AG04450 (cell line): ENCODE measurements at regions not wholly inside any gene's neighbourhood (a gene's known extent, or its start where the extent isn't known, plus 50 kb on each side); places are given as distances from the start of the nearest gene placed in this dataset.

Source experiments
- CTCF ChIA-PET: fragments of 300-600, 350-600 bp; formaldehyde crosslinking; extraction: SDS; loops from one replicate; lab custom pipeline; 2022; ENCODE audit warnings: antibody characterized with exemption, inconsistent platforms; lab: Charles Lee
- POLR2A ChIA-PET: fragments of 350-600 bp; formaldehyde crosslinking; extraction: SDS; loops from one replicate; lab custom pipeline; 2021; ENCODE audit warnings: antibody characterized with exemption, inconsistent platforms; lab: Yijun Ruan, JAX
- DNase-seq: peaks from one replicate; pipeline ENCODE4 v3.0.0-alpha.2; 2011; ENCODE audit warnings: low read depth, low spot score
- H3K27ac ChIP-seq: one replicate; pipeline ENCODE4 v1.5.1; 2012; ENCODE audit warnings: low read depth, low read length, control low read depth
- H3K27me3 ChIP-seq: one replicate; pipeline ENCODE4 v1.6.0; 2012; ENCODE audit warnings: low read length; ENCODE audit not compliant: control insufficient read depth, insufficient read depth
- H3K4me3 ChIP-seq: 2 replicates; pipeline ENCODE4 v1.5.1; 2011; ENCODE audit warnings: mild to moderate bottlenecking, low read depth, low read length, control low read depth
- H3K9me3 ChIP-seq: 2 replicates; pipeline ENCODE4 v1.5.1; 2012; ENCODE audit warnings: low read length; ENCODE audit not compliant: control insufficient read depth, insufficient read depth
- TF ChIP-seq, protein P1 (sequence below): IDR thresholded peaks from 2 replicates; pipeline ENCODE4 v1.5.1; 2011; ENCODE audit warnings: low read depth, low read length, control low read depth, inconsistent platforms

DNA sequence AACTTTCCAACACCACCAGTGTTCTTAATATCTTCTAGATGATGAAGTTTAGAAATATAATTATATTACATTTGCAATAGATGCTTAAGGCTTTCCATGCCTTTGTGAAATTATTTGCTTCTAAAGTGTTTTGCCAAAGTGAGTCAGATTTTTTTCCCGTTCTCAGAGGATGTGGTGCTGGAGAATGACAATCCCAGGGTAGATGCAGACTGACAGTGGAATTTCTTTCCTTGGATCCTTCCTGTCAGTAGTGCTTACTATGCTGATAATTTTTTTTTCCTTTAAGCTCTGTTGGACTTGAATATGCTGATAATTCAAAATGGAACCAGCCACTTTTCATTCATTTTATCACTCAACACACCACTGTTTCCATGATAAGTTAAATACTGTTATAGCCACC is 59.9 kb upstream of the SOX4 start:
- H3K4me3 ChIP-seq = no peak overlapping the region
- H3K27ac ChIP-seq = no peak overlapping the region
- DNase-seq = no peak
- no peaks in the 10 kb centered on the region for H3K9me3 ChIP-seq
- ChIA-PET POLR2A (no interaction called here), CTCF (no interaction called here)
- H3K27me3 ChIP-seq = no peaks in the 10 kb centered on the region
- TF ChIP-seq, protein P1, sequence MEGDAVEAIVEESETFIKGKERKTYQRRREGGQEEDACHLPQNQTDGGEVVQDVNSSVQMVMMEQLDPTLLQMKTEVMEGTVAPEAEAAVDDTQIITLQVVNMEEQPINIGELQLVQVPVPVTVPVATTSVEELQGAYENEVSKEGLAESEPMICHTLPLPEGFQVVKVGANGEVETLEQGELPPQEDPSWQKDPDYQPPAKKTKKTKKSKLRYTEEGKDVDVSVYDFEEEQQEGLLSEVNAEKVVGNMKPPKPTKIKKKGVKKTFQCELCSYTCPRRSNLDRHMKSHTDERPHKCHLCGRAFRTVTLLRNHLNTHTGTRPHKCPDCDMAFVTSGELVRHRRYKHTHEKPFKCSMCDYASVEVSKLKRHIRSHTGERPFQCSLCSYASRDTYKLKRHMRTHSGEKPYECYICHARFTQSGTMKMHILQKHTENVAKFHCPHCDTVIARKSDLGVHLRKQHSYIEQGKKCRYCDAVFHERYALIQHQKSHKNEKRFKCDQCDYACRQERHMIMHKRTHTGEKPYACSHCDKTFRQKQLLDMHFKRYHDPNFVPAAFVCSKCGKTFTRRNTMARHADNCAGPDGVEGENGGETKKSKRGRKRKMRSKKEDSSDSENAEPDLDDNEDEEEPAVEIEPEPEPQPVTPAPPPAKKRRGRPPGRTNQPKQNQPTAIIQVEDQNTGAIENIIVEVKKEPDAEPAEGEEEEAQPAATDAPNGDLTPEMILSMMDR = no peak

DNA sequence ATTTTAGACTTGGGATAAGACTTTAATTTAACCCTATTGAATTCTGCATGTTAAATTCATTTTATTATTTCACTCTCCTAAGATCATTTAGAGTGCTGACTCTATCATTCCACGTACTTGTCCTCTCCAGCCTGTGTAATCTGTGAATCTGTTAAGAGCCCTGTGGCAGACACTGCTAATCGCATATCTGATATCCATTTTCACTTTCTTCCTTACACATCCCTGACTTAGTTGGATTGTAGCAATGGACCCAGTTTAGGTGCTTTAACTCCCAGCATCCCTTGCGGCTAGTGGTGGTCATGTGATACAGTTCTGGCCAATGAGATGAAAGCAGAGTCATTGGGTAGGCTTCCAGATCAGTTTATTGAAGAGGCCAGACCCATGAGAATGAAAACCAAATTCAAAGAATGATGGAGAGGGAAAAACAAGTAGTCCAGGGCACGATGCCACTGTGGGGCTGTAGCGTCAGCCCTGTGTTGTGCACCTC is 57.2 kb upstream of the SOX4 start:
- Histone ChIP-seq H3K4me3 (no peak overlapping the region), H3K27ac (no peak overlapping the region), H3K27me3 (no peaks in the 10 kb centered on the region), H3K9me3 (no peaks in the 10 kb centered on the region)
- DNase-seq = no peak
- CTCF ChIA-PET = no interaction called here
- TF ChIP-seq, protein P1 = no peak
- POLR2A ChIA-PET = no interaction called here

DNA sequence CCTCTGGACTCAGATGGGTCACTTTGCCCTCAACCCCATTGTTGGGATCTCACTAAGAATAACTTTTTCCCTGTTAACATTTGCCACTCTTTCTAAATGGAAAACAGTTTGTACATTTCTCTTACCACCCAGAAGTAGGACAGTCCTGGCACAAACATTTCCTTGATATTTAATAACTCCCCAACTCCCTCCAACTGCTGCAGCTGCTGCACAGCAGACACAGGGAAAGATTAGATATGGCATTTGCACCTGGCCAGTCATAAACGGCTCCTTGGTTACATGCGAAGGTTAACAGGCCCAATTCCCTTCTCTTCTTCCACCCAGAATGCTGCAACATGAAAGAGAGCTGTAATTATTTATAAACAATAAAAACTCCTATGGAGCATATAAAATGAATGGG is 55.9 kb upstream of the SOX4 start:
- CTCF ChIA-PET = interaction anchor here (1.3 kb wide), 1 partner anchor 51 kb away, joined by 3 read pairs; no protein-coding TSS in a partner anchor
- DNase-seq = no peak
- H3K27me3 ChIP-seq = no peaks in the 10 kb centered on the region
- TF ChIP-seq, protein P1 = no peak
- no peak overlapping the region for H3K4me3 ChIP-seq
- no peak overlapping the region for H3K27ac ChIP-seq
- POLR2A ChIA-PET = no interaction called here
- H3K9me3 ChIP-seq = no peaks in the 10 kb centered on the region

DNA sequence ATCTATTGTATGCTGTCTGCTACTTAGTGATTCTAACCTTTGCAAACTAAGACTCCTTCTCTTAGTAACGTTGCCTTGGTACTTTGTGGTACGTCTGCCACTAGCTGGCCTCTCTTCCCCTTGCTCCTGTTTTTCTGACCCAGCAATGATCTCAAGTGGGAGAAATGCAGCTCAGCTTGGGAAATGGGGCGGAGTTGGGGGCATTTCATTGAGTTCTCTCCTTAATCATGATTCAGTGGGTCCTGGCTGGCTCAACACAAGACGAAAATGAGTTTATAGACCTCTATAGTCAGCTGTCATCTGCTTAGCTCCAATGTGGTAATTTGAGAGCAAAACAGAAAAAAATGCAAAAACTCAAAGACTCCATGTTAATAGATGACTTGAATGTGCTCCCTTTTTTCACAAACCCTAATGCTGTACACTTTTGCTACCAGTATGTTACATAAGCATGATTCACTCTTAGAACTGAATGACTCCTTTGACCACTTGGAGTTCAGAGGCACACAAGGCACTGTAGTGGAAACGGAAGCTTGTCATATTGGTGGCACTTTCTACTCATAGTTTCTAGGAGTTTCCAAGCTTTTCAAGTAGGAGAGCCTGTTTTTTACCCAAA is 55.3 kb upstream of the SOX4 start:
- ChIA-PET CTCF (interaction anchor here (1.3 kb wide), 1 partner anchor 51 kb away, joined by 3 read pairs; no protein-coding TSS in a partner anchor), POLR2A (no interaction called here)
- TF ChIP-seq, protein P1 = no peak
- no peaks in the 10 kb centered on the region for H3K27me3 ChIP-seq
- no peak for DNase-seq
- H3K4me3 ChIP-seq = no peak overlapping the region
- H3K9me3 ChIP-seq = no peaks in the 10 kb centered on the region
- no peak overlapping the region for H3K27ac ChIP-seq

DNA sequence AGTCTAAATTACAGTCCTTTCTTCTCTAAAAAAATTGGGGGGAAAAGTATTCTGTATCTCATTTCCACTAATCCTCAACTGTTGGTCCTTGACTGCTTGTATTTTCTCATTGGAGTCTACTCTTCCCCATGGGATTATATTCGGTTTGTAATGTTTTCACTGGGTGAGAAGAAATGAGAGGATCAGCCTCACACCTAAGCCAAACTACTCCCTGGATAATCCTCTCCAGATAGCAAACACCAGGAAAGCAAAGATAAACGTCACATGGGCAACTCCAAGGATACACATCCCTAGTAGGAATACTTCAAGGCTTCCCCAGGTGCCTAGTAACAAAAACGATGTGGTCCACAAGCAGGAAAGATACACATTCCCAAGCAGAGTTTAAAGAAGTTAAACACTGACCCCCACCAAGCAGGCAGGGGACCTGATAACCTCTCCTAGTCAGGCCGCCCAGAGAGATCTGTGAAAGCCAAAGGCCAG is 53.9 kb upstream of the SOX4 start:
- no peaks in the 10 kb centered on the region for H3K27me3 ChIP-seq
- TF ChIP-seq, protein P1 = no peak
- POLR2A ChIA-PET = no interaction called here
- no peak for DNase-seq
- no peaks in the 10 kb centered on the region; the same call in 1 of the 2 replicates for H3K9me3 ChIP-seq
- H3K4me3 ChIP-seq = no peak overlapping the region
- CTCF ChIA-PET = no interaction called here
- no peak overlapping the region for H3K27ac ChIP-seq
